Activated CD4-positive, alpha-beta T cell treated with anti-CD3 and anti-CD28 coated beads for 36 hours (primary cell): ENCODE measurements at regions not wholly inside any gene's neighbourhood (a gene's known extent, or its start where the extent isn't known, plus 50 kb on each side); places are given as distances from the start of the nearest gene placed in this dataset.

ENCODE experiments used
- ATAC-seq: fragments of 200-7000 bp; cut with Tn5 transposase; one replicate; pipeline ENCODE4 v1.10.0; 2021; ENCODE audit warnings: mild to moderate bottlenecking, moderate library complexity
- CTCF ChIA-PET: fragments of 350-600 bp; sonication (Branson Sonifier 250); formaldehyde crosslinking; loops from one replicate; lab custom pipeline; 2021; ENCODE audit warnings: antibody characterized with exemption; lab: Charles Lee
- POLR2A ChIA-PET: fragments of 350-600 bp; sonication (Branson Sonifier 250); formaldehyde crosslinking; loops from one replicate; lab custom pipeline; 2021; ENCODE audit warnings: antibody characterized with exemption, inconsistent platforms; lab: Charles Lee
- DNase-seq: peaks from one replicate; pipeline ENCODE4 v3.0.0-alpha.2; 2020
- H3K27ac Mint-ChIP-seq: one replicate; pipeline ENCODE4 v1.8.0; 2021; ENCODE audit warnings: mixed read lengths
- H3K27me3 Mint-ChIP-seq: one replicate; pipeline ENCODE4 v1.8.0; 2021; ENCODE audit warnings: mixed read lengths
- H3K36me3 Mint-ChIP-seq: one replicate; pipeline ENCODE4 v1.8.0; 2021; ENCODE audit warnings: low read depth, mixed read lengths
- H3K4me1 Mint-ChIP-seq: one replicate; pipeline ENCODE4 v1.8.0; 2021; ENCODE audit warnings: mixed read lengths
- H3K4me3 Mint-ChIP-seq: one replicate; pipeline ENCODE4 v1.8.0; 2021; ENCODE audit warnings: mild to moderate bottlenecking, moderate library complexity, mixed read lengths
- H3K9me3 Mint-ChIP-seq: one replicate; pipeline ENCODE4 v1.8.0; 2021; ENCODE audit warnings: low read depth, mixed read lengths
- intact Hi-C, 2 experiments: fragments of 100-400 bp; cut with DNase I in 1 of 2; cut with micrococcal nuclease in 1 of 2; formaldehyde crosslinking; loops; one replicate each; pipeline versions ENCODE4 v1.14.2 to v1.15.1; 2022 to 2024; cut with DNase I, micrococcal nuclease

DNA sequence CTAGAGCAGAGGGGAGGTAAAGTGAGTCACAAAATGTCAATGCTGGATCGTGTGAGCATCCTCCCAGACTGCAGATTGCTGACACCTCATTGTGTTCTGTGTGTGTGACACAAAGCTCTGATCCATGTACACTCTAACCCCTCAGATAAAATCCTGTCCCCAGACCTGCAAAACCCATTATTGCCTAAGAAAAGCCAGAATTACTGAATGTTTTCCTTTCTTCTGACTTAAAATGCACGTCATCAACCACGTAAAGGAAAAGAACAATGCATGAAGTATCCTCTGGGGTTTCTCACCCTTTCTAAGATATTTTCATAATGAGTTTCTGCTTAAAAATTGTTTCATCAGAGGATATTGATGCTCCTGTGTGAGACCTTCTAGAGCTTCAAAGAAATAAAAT, 218.0 kb upstream of the PREP start:
- peaks cover 6% of the 10 kb centered on the region for H3K4me1 Mint-ChIP-seq
- peak; percentile 99 for ATAC-seq
- H3K4me3 Mint-ChIP-seq = no peak overlapping the region
- peaks cover 16% of the 10 kb centered on the region for H3K27me3 Mint-ChIP-seq
- POLR2A ChIA-PET = no interaction called here
- intact Hi-C loops = loop anchor here in 1 of 2 experiments (1.0 to 2.0 kb wide), 2 partner anchors 20 to 25 kb away; no protein-coding TSS in a partner anchor
- CTCF ChIA-PET = interaction anchor here (0.6 to 1.1 kb wide), 4 partner anchors 22 to 482 kb away, joined by 3 read pairs; no protein-coding TSS in a partner anchor
- H3K36me3 Mint-ChIP-seq = no peaks in the 10 kb centered on the region
- peak overlapping the region; percentile 2 for H3K27ac Mint-ChIP-seq
- no peaks in the 10 kb centered on the region for H3K9me3 Mint-ChIP-seq
- peak; percentile 31 for DNase-seq

GRCh38 chr6:105619971-105620741, 217.3 kb upstream of the PREP start:
- CTCF ChIA-PET = interaction anchor here (1.0 to 1.1 kb wide), 2 partner anchors 21 to 137 kb away, joined by 3 read pairs; no protein-coding TSS in a partner anchor
- Mint-ChIP-seq H3K27me3 (peaks cover 16% of the 10 kb centered on the region), H3K36me3 (no peaks in the 10 kb centered on the region), H3K4me3 (no peak overlapping the region), H3K27ac (peak overlapping the region; percentile 2), H3K4me1 (peaks cover 6% of the 10 kb centered on the region), H3K9me3 (peaks cover 2% of the 10 kb centered on the region)
- no peak for DNase-seq
- intact Hi-C loops = loop anchor here in 1 of 2 experiments (2.0 kb wide), 1 partner anchor 19 kb away; no protein-coding TSS in a partner anchor
- POLR2A ChIA-PET = no interaction called here
- ATAC-seq = no peak

DNA sequence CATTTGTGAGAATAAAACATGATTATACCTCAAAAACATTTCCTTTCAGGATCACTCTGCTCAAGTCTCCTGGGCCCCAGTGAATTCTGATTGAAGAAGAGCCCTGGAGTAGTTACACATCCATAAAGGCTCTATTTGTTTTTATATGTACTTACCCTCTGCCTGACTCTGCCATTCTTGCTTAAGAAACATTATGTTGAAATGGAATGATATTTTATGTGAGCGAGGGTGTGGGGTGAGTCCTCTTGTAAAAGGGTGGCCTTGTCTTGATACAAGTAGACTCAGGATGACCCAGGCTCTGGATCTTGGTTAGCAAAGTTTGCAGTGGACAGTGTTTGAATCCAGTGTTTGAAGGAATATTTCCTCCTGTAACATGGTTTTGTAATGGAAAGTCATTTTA, 215.4 kb upstream of the PREP start:
- no peak for DNase-seq
- peaks cover 12% of the 10 kb centered on the region for H3K27me3 Mint-ChIP-seq
- H3K36me3 Mint-ChIP-seq = no peaks in the 10 kb centered on the region
- no peak overlapping the region for H3K27ac Mint-ChIP-seq
- ChIA-PET CTCF (interaction anchor here (0.6 kb wide), 1 partner anchor 60 kb away, joined by 3 read pairs; no protein-coding TSS in a partner anchor), POLR2A (no interaction called here)
- H3K9me3 Mint-ChIP-seq = peaks cover 6% of the 10 kb centered on the region
- H3K4me1 Mint-ChIP-seq = peaks cover 6% of the 10 kb centered on the region
- ATAC-seq = no peak
- no peak overlapping the region for H3K4me3 Mint-ChIP-seq
- intact Hi-C loops = no loop called here

DNA sequence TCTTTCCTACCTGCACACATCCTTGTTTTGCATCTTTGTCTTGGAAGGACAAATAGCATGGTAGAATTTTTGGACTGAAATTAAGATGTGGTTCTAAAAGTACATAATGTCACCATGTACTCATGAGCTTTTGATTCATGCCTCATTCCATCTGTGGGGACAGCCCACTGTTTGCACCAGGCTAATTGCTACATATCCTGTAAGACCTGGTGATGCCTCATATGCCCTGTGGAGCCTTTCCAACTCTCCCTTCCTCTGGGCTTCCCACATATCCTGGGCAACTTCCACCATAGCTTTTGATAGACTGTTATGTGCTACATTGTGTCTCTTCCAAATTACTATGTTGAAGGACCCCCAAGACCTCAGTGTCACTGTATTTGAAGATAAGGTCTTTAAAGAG, 213.6 kb upstream of the PREP start:
- Mint-ChIP-seq H3K27ac (no peak overlapping the region), H3K9me3 (peaks cover 6% of the 10 kb centered on the region), H3K27me3 (peaks cover 9% of the 10 kb centered on the region), H3K4me3 (no peak overlapping the region), H3K36me3 (no peaks in the 10 kb centered on the region), H3K4me1 (peaks cover 6% of the 10 kb centered on the region)
- ATAC-seq (no peak), DNase-seq (no peak)
- POLR2A ChIA-PET = no interaction called here
- intact Hi-C loops = no loop called here
- CTCF ChIA-PET = no interaction called here

DNA sequence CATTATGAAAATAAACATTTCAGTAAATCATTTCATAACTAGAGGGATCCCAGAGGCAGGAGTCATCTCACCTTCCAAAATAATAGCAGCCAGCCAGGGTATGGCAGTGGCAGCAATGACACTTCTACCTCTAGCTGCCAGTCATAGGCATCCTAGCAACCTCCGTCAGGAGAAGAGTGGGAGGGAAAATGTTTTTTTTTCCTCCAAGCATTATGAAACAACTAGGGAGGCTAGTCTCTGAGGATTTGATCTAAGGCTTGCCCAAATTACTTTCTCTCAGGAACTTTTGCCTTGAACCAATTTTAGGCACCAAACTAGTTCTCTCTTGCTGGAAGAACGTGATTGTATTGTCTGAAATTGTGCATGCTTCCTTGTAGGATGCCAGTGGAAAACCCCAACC, 208.7 kb upstream of the PREP start:
- Mint-ChIP-seq H3K4me1 (peaks cover 2% of the 10 kb centered on the region), H3K36me3 (no peaks in the 10 kb centered on the region), H3K9me3 (peaks cover 6% of the 10 kb centered on the region), H3K27me3 (peaks cover 15% of the 10 kb centered on the region), H3K4me3 (no peak overlapping the region), H3K27ac (no peak overlapping the region)
- intact Hi-C loops = no loop called here
- ATAC-seq (peak; percentile 30), DNase-seq (no peak)
- ChIA-PET CTCF (no interaction called here), POLR2A (no interaction called here)

GRCh38 chr6:105609375-105609991, 206.6 kb upstream of the PREP start:
- no peaks in the 10 kb centered on the region for H3K36me3 Mint-ChIP-seq
- DNase-seq = no peak
- H3K4me3 Mint-ChIP-seq = no peak overlapping the region
- H3K4me1 Mint-ChIP-seq = peaks cover 2% of the 10 kb centered on the region
- peaks cover 15% of the 10 kb centered on the region for H3K27me3 Mint-ChIP-seq
- H3K27ac Mint-ChIP-seq = no peak overlapping the region
- no peaks in the 10 kb centered on the region for H3K9me3 Mint-ChIP-seq
- ChIA-PET CTCF (no interaction called here), POLR2A (no interaction called here)
- ATAC-seq = no peak
- intact Hi-C loops = no loop called here

DNA sequence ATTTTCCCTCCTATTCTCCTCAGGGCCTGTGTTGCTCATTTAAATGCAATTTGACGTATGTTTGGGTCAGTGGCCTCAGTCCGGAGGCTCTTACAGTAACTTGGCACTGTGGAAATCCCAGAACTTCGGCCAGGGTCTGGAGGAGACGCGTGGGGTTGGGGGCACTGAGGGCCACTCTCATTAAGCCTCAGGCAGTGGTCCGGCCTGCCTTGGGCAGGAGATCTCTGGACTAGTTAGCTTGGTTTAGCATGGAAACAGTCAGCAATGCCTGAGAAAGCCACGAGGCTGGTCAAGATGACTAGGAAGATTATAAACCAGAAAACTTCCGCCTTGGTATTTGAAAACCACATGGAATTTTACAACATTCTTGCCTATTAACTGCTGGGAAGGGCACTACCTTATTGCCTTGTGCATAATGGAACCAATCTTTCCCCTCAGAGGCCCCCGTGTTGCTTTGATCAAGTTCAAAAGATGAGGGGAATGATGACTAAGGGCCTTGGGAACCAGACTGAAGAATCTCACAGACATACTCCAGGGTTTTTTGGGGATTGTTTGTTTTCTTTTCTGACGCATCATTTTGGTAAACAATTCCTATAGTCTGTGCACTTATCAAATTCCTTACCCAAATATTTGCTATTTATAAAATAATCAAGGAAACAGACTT, 206.0 kb upstream of the PREP start:
- ChIA-PET CTCF (no interaction called here), POLR2A (no interaction called here)
- Mint-ChIP-seq H3K4me1 (peaks cover 2% of the 10 kb centered on the region), H3K27ac (no peak overlapping the region), H3K9me3 (no peaks in the 10 kb centered on the region), H3K4me3 (no peak overlapping the region), H3K27me3 (peaks cover 15% of the 10 kb centered on the region), H3K36me3 (no peaks in the 10 kb centered on the region)
- DNase-seq (no peak), ATAC-seq (no peak)
- intact Hi-C loops = no loop called here

GRCh38 chr6:105607636-105608621, 205.0 kb upstream of the PREP start:
- H3K36me3 Mint-ChIP-seq = no peaks in the 10 kb centered on the region
- ATAC-seq (no peak), DNase-seq (no peak)
- H3K27ac Mint-ChIP-seq = no peak overlapping the region
- CTCF ChIA-PET = interaction anchor here (1.1 kb wide), 1 partner anchor 39 kb away, joined by 3 read pairs; no protein-coding TSS in a partner anchor
- H3K9me3 Mint-ChIP-seq = no peaks in the 10 kb centered on the region
- POLR2A ChIA-PET = no interaction called here
- no peak overlapping the region for H3K4me3 Mint-ChIP-seq
- peaks cover 17% of the 10 kb centered on the region for H3K27me3 Mint-ChIP-seq
- H3K4me1 Mint-ChIP-seq = peaks cover 2% of the 10 kb centered on the region
- intact Hi-C loops = no loop called here

DNA sequence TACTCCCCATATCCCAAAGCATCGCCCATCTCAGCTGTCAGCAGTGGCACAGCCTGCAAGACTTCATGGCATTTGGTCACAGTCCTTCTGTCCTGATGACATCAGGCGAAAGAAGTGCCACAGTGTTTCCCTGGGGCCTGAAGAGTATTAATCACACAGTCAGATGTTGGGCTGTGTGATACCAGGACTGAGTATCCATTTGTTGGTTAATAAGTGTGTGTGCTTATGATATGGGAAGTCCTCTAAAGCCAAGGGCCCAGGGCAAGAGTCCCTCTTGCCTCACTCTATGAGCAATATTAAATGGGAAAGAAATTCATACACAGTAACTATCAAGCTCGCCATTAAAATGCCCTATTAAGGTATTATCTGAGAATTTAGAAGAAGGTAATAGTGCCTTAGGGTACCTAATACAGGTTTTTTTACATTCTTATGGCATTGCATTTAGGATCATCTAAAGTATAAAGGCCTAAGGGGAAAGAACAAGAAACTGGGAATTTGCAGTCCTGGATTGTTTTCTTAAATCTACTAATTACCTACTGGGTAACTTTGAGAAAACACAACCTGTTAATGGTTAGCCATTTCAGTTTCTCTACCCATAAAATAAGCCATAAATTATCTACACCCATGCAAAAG, 204.1 kb upstream of the PREP start:
- POLR2A ChIA-PET = no interaction called here
- no peak overlapping the region for H3K4me3 Mint-ChIP-seq

DNA sequence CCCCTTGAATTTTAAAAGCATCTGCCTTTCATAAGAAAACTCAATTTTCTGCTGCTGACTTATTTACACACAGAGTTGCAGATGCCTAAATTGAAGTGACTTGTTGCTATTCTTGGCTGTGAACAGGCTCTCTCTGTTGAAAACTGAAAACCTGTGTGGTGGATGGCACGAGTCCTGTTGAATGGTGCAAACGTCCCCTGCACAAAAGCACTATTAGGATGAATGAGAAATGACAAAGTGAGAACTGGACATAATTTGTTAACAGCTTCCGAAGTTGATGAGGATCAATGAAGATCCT, 201.7 kb upstream of the PREP start:
- DNase-seq = no peak
- no peak overlapping the region for H3K27ac Mint-ChIP-seq
- ATAC-seq = no peak
- intact Hi-C loops = no loop called here
- no peak overlapping the region for H3K4me3 Mint-ChIP-seq
- H3K36me3 Mint-ChIP-seq = no peaks in the 10 kb centered on the region
- peaks cover 12% of the 10 kb centered on the region for H3K27me3 Mint-ChIP-seq
- H3K4me1 Mint-ChIP-seq = peaks cover 15% of the 10 kb centered on the region
- no peaks in the 10 kb centered on the region for H3K9me3 Mint-ChIP-seq
- ChIA-PET POLR2A (no interaction called here), CTCF (no interaction called here)

More for the DNA sequence above, 204.1 kb upstream of the PREP start:
- no peak for DNase-seq
- CTCF ChIA-PET = interaction anchor here (1.1 kb wide), 1 partner anchor 40 kb away, joined by 3 read pairs; no protein-coding TSS in a partner anchor
- no peak for ATAC-seq
- Mint-ChIP-seq H3K27me3 (peaks cover 17% of the 10 kb centered on the region), H3K36me3 (no peaks in the 10 kb centered on the region), H3K27ac (no peak overlapping the region), H3K9me3 (no peaks in the 10 kb centered on the region), H3K4me1 (peaks cover 3% of the 10 kb centered on the region)
- intact Hi-C loops = no loop called here
